ENCODE measurements at regions not wholly inside any gene's neighbourhood (a gene's known extent, or its start where the extent isn't known, plus 50 kb on each side); places are given as distances from the start of the nearest gene placed in this dataset.
A peak's percentile ranks its signal among the peaks of the same experiment; 100 is the strongest.

- TF ChIP-seq, protein P1, sequence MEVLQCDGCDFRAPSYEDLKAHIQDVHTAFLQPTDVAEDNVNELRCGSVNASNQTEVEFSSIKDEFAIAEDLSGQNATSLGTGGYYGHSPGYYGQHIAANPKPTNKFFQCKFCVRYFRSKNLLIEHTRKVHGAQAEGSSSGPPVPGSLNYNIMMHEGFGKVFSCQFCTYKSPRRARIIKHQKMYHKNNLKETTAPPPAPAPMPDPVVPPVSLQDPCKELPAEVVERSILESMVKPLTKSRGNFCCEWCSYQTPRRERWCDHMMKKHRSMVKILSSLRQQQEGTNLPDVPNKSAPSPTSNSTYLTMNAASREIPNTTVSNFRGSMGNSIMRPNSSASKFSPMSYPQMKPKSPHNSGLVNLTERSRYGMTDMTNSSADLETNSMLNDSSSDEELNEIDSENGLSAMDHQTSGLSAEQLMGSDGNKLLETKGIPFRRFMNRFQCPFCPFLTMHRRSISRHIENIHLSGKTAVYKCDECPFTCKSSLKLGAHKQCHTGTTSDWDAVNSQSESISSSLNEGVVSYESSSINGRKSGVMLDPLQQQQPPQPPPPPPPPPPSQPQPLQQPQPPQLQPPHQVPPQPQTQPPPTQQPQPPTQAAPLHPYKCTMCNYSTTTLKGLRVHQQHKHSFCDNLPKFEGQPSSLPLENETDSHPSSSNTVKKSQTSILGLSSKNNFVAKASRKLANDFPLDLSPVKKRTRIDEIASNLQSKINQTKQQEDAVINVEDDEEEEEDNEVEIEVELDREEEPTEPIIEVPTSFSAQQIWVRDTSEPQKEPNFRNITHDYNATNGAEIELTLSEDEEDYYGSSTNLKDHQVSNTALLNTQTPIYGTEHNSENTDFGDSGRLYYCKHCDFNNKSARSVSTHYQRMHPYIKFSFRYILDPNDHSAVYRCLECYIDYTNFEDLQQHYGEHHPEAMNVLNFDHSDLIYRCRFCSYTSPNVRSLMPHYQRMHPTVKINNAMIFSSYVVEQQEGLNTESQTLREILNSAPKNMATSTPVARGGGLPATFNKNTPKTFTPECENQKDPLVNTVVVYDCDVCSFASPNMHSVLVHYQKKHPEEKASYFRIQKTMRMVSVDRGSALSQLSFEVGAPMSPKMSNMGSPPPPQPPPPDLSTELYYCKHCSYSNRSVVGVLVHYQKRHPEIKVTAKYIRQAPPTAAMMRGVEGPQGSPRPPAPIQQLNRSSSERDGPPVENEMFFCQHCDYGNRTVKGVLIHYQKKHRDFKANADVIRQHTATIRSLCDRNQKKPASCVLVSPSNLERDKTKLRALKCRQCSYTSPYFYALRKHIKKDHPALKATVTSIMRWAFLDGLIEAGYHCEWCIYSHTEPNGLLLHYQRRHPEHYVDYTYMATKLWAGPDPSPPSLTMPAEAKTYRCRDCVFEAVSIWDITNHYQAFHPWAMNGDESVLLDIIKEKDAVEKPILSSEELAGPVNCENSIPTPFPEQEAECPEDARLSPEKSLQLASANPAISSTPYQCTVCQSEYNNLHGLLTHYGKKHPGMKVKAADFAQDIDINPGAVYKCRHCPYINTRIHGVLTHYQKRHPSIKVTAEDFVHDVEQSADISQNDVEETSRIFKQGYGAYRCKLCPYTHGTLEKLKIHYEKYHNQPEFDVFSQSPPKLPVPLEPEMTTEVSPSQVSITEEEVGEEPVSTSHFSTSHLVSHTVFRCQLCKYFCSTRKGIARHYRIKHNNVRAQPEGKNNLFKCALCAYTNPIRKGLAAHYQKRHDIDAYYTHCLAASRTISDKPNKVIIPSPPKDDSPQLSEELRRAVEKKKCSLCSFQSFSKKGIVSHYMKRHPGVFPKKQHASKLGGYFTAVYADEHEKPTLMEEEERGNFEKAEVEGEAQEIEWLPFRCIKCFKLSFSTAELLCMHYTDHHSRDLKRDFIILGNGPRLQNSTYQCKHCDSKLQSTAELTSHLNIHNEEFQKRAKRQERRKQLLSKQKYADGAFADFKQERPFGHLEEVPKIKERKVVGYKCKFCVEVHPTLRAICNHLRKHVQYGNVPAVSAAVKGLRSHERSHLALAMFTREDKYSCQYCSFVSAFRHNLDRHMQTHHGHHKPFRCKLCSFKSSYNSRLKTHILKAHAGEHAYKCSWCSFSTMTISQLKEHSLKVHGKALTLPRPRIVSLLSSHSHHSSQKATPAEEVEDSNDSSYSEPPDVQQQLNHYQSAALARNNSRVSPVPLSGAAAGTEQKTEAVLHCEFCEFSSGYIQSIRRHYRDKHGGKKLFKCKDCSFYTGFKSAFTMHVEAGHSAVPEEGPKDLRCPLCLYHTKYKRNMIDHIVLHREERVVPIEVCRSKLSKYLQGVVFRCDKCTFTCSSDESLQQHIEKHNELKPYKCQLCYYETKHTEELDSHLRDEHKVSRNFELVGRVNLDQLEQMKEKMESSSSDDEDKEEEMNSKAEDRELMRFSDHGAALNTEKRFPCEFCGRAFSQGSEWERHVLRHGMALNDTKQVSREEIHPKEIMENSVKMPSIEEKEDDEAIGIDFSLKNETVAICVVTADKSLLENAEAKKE (CRISPR knock-in tag; IDR thresholded peaks at IDR 0.05): no peak
- no peak for TF ChIP-seq EZH2 (IDR thresholded peaks at IDR 0.05; ENCODE audit: low read depth, unreplicated experiment)
- no peak for TF ChIP-seq JUNB (IDR thresholded peaks at IDR 0.05; ENCODE audit: unreplicated experiment)
- TF ChIP-seq ZNF114 (CRISPR knock-in tag; IDR thresholded peaks at IDR 0.05): no peak
Measured at GRCh38 chr4:57220172-57220571, 110.0 kb upstream of the IGFBP7 start (continued).

DNA sequence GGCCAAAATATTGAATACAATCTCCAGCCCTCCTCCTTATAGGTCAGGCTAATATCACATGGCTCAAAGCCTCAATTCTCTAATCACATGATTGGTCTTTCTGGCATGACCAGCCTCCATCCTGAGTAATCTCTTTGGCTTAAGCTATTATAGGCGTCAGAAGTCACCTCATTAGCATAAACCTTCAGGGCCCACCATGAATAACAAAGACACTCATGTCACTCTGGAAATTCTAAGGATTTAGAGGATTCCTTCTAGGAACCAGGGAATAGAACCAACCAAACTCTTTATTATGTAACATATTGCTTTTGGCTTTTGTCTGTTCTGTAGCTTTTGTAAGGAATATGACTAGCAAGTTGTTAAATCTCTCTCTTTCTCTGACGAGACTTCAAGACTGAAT is 109.2 kb upstream of the IGFBP7 start:
- H3K36me3 Mint-ChIP-seq (ENCODE audit: low read depth): peaks cover 8% of the 10 kb centered on the region; the same call in 1 of the 3 replicates
- H3K79me2 ChIP-seq (replicated peaks; ENCODE audit: insufficient read depth): no peaks in the 10 kb centered on the region
- peaks cover 3% of the 10 kb centered on the region; the same call in 1 of the 2 replicates for H3K9me2 ChIP-seq (ENCODE audit: insufficient read depth)
- H3K27ac Mint-ChIP-seq: no peak overlapping the region
- DNase-seq (ENCODE audit: low spot score) (peak; percentile 37), ATAC-seq (no peak; the same call in 2 of the 3 replicates)
- H3K27me3 Mint-ChIP-seq (ENCODE audit: insufficient read depth, low read depth, poor library complexity): no peaks in the 10 kb centered on the region
- H4K20me1 ChIP-seq (replicated peaks; ENCODE audit: insufficient read depth): no peaks in the 10 kb centered on the region
- H3K36me3 ChIP-seq (ENCODE audit: insufficient read depth): no peaks in the 10 kb centered on the region
- no peaks in the 10 kb centered on the region for H3F3A ChIP-seq (replicated peaks; ENCODE audit: low read depth)
- peaks cover 6% of the 10 kb centered on the region; the same call in 1 of the 2 replicates for H3K4me1 ChIP-seq (ENCODE audit: insufficient read depth)
- H3K27me3 ChIP-seq (ENCODE audit: insufficient read depth): no peaks in the 10 kb centered on the region
- H3K4me2 ChIP-seq: no peak overlapping the region
- H3K4me3 Mint-ChIP-seq: no peak overlapping the region
- TF ChIP-seq, protein P1 (CRISPR knock-in tag; IDR thresholded peaks at IDR 0.05): no peak
- TF ChIP-seq JUNB (IDR thresholded peaks at IDR 0.05; ENCODE audit: unreplicated experiment) (no peak), CREB1 (CRISPR knock-in tag; IDR thresholded peaks at IDR 0.05; ENCODE audit: low read depth) (no peak), EZH2phosphoT487 (IDR thresholded peaks at IDR 0.05; ENCODE audit: unreplicated experiment) (no peak)
- TF ChIP-seq, protein P2, sequence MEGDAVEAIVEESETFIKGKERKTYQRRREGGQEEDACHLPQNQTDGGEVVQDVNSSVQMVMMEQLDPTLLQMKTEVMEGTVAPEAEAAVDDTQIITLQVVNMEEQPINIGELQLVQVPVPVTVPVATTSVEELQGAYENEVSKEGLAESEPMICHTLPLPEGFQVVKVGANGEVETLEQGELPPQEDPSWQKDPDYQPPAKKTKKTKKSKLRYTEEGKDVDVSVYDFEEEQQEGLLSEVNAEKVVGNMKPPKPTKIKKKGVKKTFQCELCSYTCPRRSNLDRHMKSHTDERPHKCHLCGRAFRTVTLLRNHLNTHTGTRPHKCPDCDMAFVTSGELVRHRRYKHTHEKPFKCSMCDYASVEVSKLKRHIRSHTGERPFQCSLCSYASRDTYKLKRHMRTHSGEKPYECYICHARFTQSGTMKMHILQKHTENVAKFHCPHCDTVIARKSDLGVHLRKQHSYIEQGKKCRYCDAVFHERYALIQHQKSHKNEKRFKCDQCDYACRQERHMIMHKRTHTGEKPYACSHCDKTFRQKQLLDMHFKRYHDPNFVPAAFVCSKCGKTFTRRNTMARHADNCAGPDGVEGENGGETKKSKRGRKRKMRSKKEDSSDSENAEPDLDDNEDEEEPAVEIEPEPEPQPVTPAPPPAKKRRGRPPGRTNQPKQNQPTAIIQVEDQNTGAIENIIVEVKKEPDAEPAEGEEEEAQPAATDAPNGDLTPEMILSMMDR (conservative IDR thresholded peaks at IDR 0.05; ENCODE audit: low read depth in 2 of 2): no peak
- no peak overlapping the region for H2AFZ ChIP-seq
- H3K9me3 Mint-ChIP-seq: peaks cover 13% of the 10 kb centered on the region
- H3K4me1 Mint-ChIP-seq: peaks cover 10% of the 10 kb centered on the region; the same call in 2 of the 3 replicates
- H3K4me3 ChIP-seq: no peak overlapping the region
- no peak overlapping the region for H3K27ac ChIP-seq (ENCODE audit: low read depth)

Measured in GM23338 (cell line).